HCT116 (cell line): ENCODE measurements at regions not wholly inside any gene's neighbourhood (a gene's known extent, or its start where the extent isn't known, plus 50 kb on each side); places are given as distances from the start of the nearest gene placed in this dataset.

ENCODE experiments used
- ATAC-seq: fragments of 200-7000 bp; cut with Tn5 transposase; 2 replicates; pipeline ENCODE4 v1.9.1; 2020; ENCODE audit warnings: mild to moderate bottlenecking, moderate library complexity
- BruUV-seq: library from RNA; stranded (reverse); fragments of 400-500 nt; replicated peaks from 2 replicates; lab custom pipeline; 2021; lab: Mats Ljungman, UMichigan
- CTCF ChIA-PET: fragments of 300-600 bp; sonication (Branson Sonifier 250); formaldehyde crosslinking; loops from one replicate; lab custom pipeline; 2021; ENCODE audit warnings: antibody characterized with exemption; lab: Charles Lee
- POLR2A ChIA-PET: fragments of 300-600, 350-600 bp; sonication (Branson Sonifier 250); formaldehyde crosslinking; loops from one replicate; lab custom pipeline; 2021; ENCODE audit warnings: antibody characterized with exemption; lab: Charles Lee
- RAD21 ChIA-PET, 2 experiments: fragments of 300-600 bp; sonication (Branson Sonifier 250); formaldehyde crosslinking; loops; one replicate each; lab custom pipeline; 2023; ENCODE audit warnings: low total read pairs in 2 of 2; ENCODE audit not compliant: uncharacterized antibody in 2 of 2, unreplicated experiment in 2 of 2, low non-redundant PET in 1 of 2; lab: Charles Lee
- DNase-seq: peaks from one replicate; pipeline ENCODE4 v3.0.0-alpha.2; 2010; ENCODE audit warnings: low read depth, low spot score
- H2AFZ ChIP-seq: fragments of 200-600 bp; shearing (Covaris generic), sonication (generic); 2 replicates; pipeline ENCODE4 v1.6.1; 2017; ENCODE audit warnings: low read depth, mixed run types, mixed read lengths, antibody characterized with exemption, low read length; ENCODE audit not compliant: poor library complexity, severe bottlenecking
- H3K27ac ChIP-seq: 2 replicates; pipeline ENCODE4 v1.5.1; 2012; ENCODE audit warnings: low read depth, low read length
- H3K27me3 ChIP-seq: fragments of 200-600 bp; sonication (generic); 2 replicates; pipeline ENCODE4 v1.6.1; 2016; ENCODE audit warnings: mixed run types, low read length, mixed read lengths; ENCODE audit not compliant: insufficient read depth
- H3K36me3 ChIP-seq, 2 experiments: fragments of 200-500 bp in 1 of 2; fragments of 200-600 bp in 1 of 2; sonication (Bioruptor generic) in 1 of 2; sonication (generic) in 1 of 2; 2 replicates each; pipeline versions ENCODE4 v1.5.1 to v1.6.1; 2014 to 2016; ENCODE audit warnings: low read length in 2 of 2, inconsistent platforms in 1 of 2, mixed read lengths in 1 of 2, mixed run types in 1 of 2; ENCODE audit not compliant: insufficient read depth in 2 of 2, control insufficient read depth in 1 of 2
- H3K4me1 ChIP-seq, 2 experiments: fragments of 200-600 bp in 1 of 2; sonication (generic) in 1 of 2; 2 replicates each; pipeline versions ENCODE4 v1.5.1 to v1.6.1; 2012 to 2017; ENCODE audit warnings: low read length in 2 of 2, inconsistent platforms in 1 of 2, mild to moderate bottlenecking in 1 of 2, mixed read lengths in 1 of 2, mixed run types in 1 of 2, moderate library complexity in 1 of 2; ENCODE audit not compliant: insufficient read depth in 2 of 2, control insufficient read depth in 1 of 2
- H3K4me2 ChIP-seq: fragments of 200-600 bp; sonication (generic); 2 replicates; pipeline ENCODE4 v1.6.1; 2017; ENCODE audit warnings: mixed run types, low read length, mixed read lengths
- H3K4me3 ChIP-seq, 2 experiments: fragments of 200-600 bp in 1 of 2; sonication (generic) in 1 of 2; replicated peaks in 1 of 2; 2 replicates each; pipeline ENCODE4 v1.5.1; 2011 to 2016; ENCODE audit warnings: low read length in 2 of 2, control low read depth in 1 of 2, low read depth in 1 of 2, mild to moderate bottlenecking in 1 of 2, mixed read lengths in 1 of 2, mixed run types in 1 of 2
- H3K79me2 ChIP-seq: fragments of 200-600 bp; sonication (generic); 2 replicates; pipeline ENCODE4 v1.6.1; 2017; ENCODE audit warnings: mild to moderate bottlenecking, mixed run types, low read length, moderate library complexity, mixed read lengths; ENCODE audit not compliant: insufficient read depth
- H3K9ac ChIP-seq: fragments of 200-600 bp; sonication (generic); 2 replicates; pipeline ENCODE4 v1.6.1; 2016; ENCODE audit warnings: low read length, mixed read lengths
- H3K9me2 ChIP-seq: fragments of 200-600 bp; sonication (generic), shearing (Covaris generic); 2 replicates; pipeline ENCODE4 v1.6.1; 2017; ENCODE audit warnings: mixed run types, mild to moderate bottlenecking, moderate library complexity; ENCODE audit not compliant: insufficient read depth
- H3K9me3 ChIP-seq, 2 experiments: fragments of 200-500 bp in 1 of 2; fragments of 200-600 bp in 1 of 2; sonication (Bioruptor generic) in 1 of 2; sonication (generic) in 1 of 2; 2 replicates each; pipeline ENCODE4 v1.6.1; 2014 to 2017; ENCODE audit warnings: low read length in 2 of 2, mixed read lengths in 2 of 2, inconsistent platforms in 1 of 2, low read depth in 1 of 2, mild to moderate bottlenecking in 1 of 2, mixed run types in 1 of 2, moderate library complexity in 1 of 2; ENCODE audit not compliant: control insufficient read depth in 1 of 2, insufficient read depth in 1 of 2
- H4K20me1 ChIP-seq: fragments of 200-600 bp; sonication (generic), shearing (Covaris generic); 2 replicates; pipeline ENCODE4 v1.6.1; 2017; ENCODE audit warnings: mixed run types, mild to moderate bottlenecking, moderate library complexity; ENCODE audit not compliant: insufficient read depth
- CEBPB ChIP-seq: IDR thresholded peaks from 2 replicates; pipeline ENCODE4 v1.6.1; 2012; ENCODE audit warnings: low read depth
- EGR1 ChIP-seq: IDR thresholded peaks from 2 replicates; pipeline ENCODE4 v1.6.1; 2012; ENCODE audit warnings: low read depth
- ELF1 ChIP-seq: IDR thresholded peaks from 2 replicates; pipeline ENCODE4 v1.6.1; 2012; ENCODE audit warnings: low read depth, borderline replicate concordance
- EZH2 ChIP-seq: fragments of 200-600 bp; sonication (generic); IDR thresholded peaks from 2 replicates; pipeline ENCODE4 v1.6.1; 2017; ENCODE audit warnings: antibody characterized with exemption, mixed run types
- EZH2phosphoT487 ChIP-seq: fragments of 200-600 bp; IDR thresholded peaks from 2 replicates; pipeline ENCODE4 v1.6.1; 2018; ENCODE audit warnings: antibody characterized with exemption, borderline replicate concordance
- FOSL1 ChIP-seq: IDR thresholded peaks from 2 replicates; pipeline ENCODE4 v1.6.1; 2012; ENCODE audit warnings: low read depth
- POLR2AphosphoS5 ChIP-seq: IDR thresholded peaks from 2 replicates; pipeline ENCODE4 v1.6.1; 2011; ENCODE audit warnings: mild to moderate bottlenecking, low read depth, low read length, moderate library complexity
- RAD21 ChIP-seq: IDR thresholded peaks from 2 replicates; pipeline ENCODE4 v1.6.1; 2012; ENCODE audit warnings: low read depth, mild to moderate bottlenecking
- SIN3A ChIP-seq: IDR thresholded peaks from 2 replicates; pipeline ENCODE4 v1.6.1; 2012; ENCODE audit warnings: low read depth
- SP1 ChIP-seq: IDR thresholded peaks from 2 replicates; pipeline ENCODE4 v1.6.1; 2012; ENCODE audit warnings: low read depth
- SRF ChIP-seq: IDR thresholded peaks from 2 replicates; pipeline ENCODE4 v1.6.1; 2012; ENCODE audit warnings: low read depth
- TCF7L2 ChIP-seq: IDR thresholded peaks from 2 replicates; pipeline ENCODE4 v1.7.0; 2011; ENCODE audit warnings: borderline replicate concordance, inconsistent platforms; ENCODE audit not compliant: insufficient read depth, insufficient read length; ENCODE audit errors: extremely low read depth
- YY1 ChIP-seq: IDR thresholded peaks from 2 replicates; pipeline ENCODE4 v1.6.1; 2011; ENCODE audit warnings: low read length, low read depth, moderate library complexity, mild to moderate bottlenecking; ENCODE audit not compliant: insufficient replicate concordance; ENCODE audit errors: extremely low read depth
- ZFX ChIP-seq: fragments of 450-650 bp; IDR thresholded peaks from 2 replicates; pipeline ENCODE4 v1.6.1; 2017
- ZNF274 ChIP-seq: fragments of 200-500 bp; sonication (Bioruptor generic); IDR thresholded peaks from 2 replicates; pipeline ENCODE4 v1.6.1; 2014; ENCODE audit warnings: mild to moderate bottlenecking, low read depth, low read length, inconsistent platforms
- intact Hi-C: fragments of 100-400 bp; cut with micrococcal nuclease; formaldehyde crosslinking; loops from 2 replicates; pipeline ENCODE4 v1.10.0; 2022
- TF ChIP-seq, protein P1 (sequence below): IDR thresholded peaks from 2 replicates; pipeline ENCODE4 v1.6.1; 2012
- TF ChIP-seq, protein P2 (sequence below): IDR thresholded peaks from 2 replicates; pipeline ENCODE4 v1.6.1; 2011; ENCODE audit warnings: mild to moderate bottlenecking, low read length, moderate library complexity; ENCODE audit not compliant: insufficient replicate concordance; ENCODE audit errors: extremely low read depth
- TF ChIP-seq, protein P3 (sequence below), 3 experiments: fragments of 200-600 bp in 1 of 3; sonication (generic) in 1 of 3; IDR thresholded peaks in 2 of 3; conservative IDR thresholded peaks in 1 of 3; 2 replicates each; pipeline ENCODE4 v1.5.1; 2012 to 2017; ENCODE audit warnings: low read depth in 2 of 3, low read length in 2 of 3, antibody characterized with exemption in 1 of 3, borderline replicate concordance in 1 of 3, control low read depth in 1 of 3, mild to moderate bottlenecking in 1 of 3, mixed read lengths in 1 of 3, mixed run types in 1 of 3, moderate library complexity in 1 of 3; ENCODE audit not compliant: insufficient read depth in 1 of 3

DNA sequence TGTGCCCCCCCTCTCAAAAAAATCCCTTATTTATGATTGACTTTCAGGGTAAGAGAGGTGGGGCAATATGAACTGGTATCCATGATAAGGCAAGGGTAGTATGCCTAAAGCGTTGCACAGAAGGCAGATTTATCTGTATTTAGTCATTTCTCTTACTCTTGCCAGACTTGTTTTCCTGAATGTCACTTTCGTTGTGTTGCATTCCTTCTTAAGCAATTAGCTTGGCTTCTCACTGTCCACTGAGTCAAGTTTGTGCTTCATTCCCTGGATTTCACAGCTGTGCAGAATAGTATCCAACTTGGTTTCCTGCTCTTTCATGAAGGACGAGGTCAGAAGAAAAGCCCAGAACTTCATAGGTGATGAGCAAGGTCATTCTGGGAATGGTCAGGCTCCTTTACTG lies 301.5 kb upstream of the ACTBL2 start:
- RAD21 ChIA-PET: no interaction called here
- ATAC-seq (no peak), DNase-seq (no peak)
- no peak overlapping the region for H3K9ac ChIP-seq
- CTCF ChIA-PET: no interaction called here
- H3K36me3 ChIP-seq: no peaks in the 10 kb centered on the region
- H3K27me3 ChIP-seq: no peaks in the 10 kb centered on the region
- H2AFZ ChIP-seq: no peak overlapping the region
- no peak overlapping the region for H3K27ac ChIP-seq
- TF ChIP-seq ZFX (no peak), CEBPB (no peak), EZH2phosphoT487 (no peak), ELF1 (no peak)
- no peaks in the 10 kb centered on the region for H4K20me1 ChIP-seq
- H3K4me2 ChIP-seq: no peak overlapping the region
- BruUV-seq: no TSS peak
- intact Hi-C loops: no loop called here
- peaks cover 0 to 8% of the 10 kb centered on the region in 2 experiments; a peak in 1 of 4 replicates for H3K4me1 ChIP-seq
- no peaks in the 10 kb centered on the region for H3K79me2 ChIP-seq
- H3K4me3 ChIP-seq: no peak overlapping the region
- no peaks in the 10 kb centered on the region for H3K9me3 ChIP-seq
- no peaks in the 10 kb centered on the region for H3K9me2 ChIP-seq
- POLR2A ChIA-PET: no interaction called here

DNA sequence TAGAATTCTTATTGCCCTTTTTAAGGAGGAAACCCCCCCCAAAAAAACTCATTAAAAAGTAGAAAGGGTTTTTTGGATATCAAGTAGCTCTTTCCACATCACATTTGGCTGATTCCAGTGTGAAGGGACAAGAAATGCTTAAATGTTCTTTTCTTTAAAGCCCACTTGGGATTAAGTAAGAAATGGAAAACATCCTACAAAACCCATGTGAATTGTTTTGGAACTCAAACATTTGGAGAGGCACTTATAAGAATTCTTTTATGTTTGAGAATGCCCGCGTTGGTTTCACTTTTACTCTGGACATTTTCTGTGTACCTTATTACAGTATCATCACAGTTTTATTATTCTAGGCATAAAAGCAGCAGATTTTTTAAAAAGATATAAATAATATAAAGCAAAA lies 301.1 kb upstream of the ACTBL2 start:
- no peak overlapping the region for H3K9ac ChIP-seq
- H2AFZ ChIP-seq: peak overlapping the region; percentile 25
- H3K4me3 ChIP-seq: no peak overlapping the region
- DNase-seq: no peak
- H3K36me3 ChIP-seq: no peaks in the 10 kb centered on the region
- H3K4me2 ChIP-seq: no peak overlapping the region
- peaks cover 0 to 8% of the 10 kb centered on the region in 2 experiments; a peak in 1 of 4 replicates for H3K4me1 ChIP-seq
- no peaks in the 10 kb centered on the region for H3K79me2 ChIP-seq
- BruUV-seq: no TSS peak
- ChIA-PET RAD21 (no interaction called here), POLR2A (no interaction called here), CTCF (no interaction called here)
- ATAC-seq: no peak
- H3K27ac ChIP-seq: no peak overlapping the region
- intact Hi-C loops: no loop called here
- H4K20me1 ChIP-seq: no peaks in the 10 kb centered on the region
- no peaks in the 10 kb centered on the region for H3K9me3 ChIP-seq
- no peaks in the 10 kb centered on the region for H3K9me2 ChIP-seq
- H3K27me3 ChIP-seq: no peaks in the 10 kb centered on the region
- TF ChIP-seq EZH2phosphoT487 (no peak), EGR1 (no peak), SIN3A (no peak), ELF1 (no peak), POLR2AphosphoS5 (no peak), SP1 (no peak), YY1 (no peak), ZNF274 (no peak), TCF7L2 (no peak), FOSL1 (no peak), CEBPB (no peak), SRF (no peak), EZH2 (no peak), ZFX (no peak), RAD21 (no peak)
- TF ChIP-seq, protein P1, sequence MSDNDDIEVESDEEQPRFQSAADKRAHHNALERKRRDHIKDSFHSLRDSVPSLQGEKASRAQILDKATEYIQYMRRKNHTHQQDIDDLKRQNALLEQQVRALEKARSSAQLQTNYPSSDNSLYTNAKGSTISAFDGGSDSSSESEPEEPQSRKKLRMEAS: no peak
- TF ChIP-seq, protein P2, sequence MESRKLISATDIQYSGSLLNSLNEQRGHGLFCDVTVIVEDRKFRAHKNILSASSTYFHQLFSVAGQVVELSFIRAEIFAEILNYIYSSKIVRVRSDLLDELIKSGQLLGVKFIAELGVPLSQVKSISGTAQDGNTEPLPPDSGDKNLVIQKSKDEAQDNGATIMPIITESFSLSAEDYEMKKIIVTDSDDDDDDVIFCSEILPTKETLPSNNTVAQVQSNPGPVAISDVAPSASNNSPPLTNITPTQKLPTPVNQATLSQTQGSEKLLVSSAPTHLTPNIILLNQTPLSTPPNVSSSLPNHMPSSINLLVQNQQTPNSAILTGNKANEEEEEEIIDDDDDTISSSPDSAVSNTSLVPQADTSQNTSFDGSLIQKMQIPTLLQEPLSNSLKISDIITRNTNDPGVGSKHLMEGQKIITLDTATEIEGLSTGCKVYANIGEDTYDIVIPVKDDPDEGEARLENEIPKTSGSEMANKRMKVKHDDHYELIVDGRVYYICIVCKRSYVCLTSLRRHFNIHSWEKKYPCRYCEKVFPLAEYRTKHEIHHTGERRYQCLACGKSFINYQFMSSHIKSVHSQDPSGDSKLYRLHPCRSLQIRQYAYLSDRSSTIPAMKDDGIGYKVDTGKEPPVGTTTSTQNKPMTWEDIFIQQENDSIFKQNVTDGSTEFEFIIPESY: no peak
- TF ChIP-seq, protein P3, sequence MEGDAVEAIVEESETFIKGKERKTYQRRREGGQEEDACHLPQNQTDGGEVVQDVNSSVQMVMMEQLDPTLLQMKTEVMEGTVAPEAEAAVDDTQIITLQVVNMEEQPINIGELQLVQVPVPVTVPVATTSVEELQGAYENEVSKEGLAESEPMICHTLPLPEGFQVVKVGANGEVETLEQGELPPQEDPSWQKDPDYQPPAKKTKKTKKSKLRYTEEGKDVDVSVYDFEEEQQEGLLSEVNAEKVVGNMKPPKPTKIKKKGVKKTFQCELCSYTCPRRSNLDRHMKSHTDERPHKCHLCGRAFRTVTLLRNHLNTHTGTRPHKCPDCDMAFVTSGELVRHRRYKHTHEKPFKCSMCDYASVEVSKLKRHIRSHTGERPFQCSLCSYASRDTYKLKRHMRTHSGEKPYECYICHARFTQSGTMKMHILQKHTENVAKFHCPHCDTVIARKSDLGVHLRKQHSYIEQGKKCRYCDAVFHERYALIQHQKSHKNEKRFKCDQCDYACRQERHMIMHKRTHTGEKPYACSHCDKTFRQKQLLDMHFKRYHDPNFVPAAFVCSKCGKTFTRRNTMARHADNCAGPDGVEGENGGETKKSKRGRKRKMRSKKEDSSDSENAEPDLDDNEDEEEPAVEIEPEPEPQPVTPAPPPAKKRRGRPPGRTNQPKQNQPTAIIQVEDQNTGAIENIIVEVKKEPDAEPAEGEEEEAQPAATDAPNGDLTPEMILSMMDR (IDR thresholded peaks at IDR 0.05 in 2 of 3, conservative IDR thresholded peaks at IDR 0.05 in 1 of 3; ENCODE audit: borderline replicate concordance in 1 of 3, insufficient read depth in 1 of 3, low read depth in 2 of 3, low read length in 2 of 3): no peak
